CD4-positive, alpha-beta T cell treated with Interleukin-10 for 1 hour (primary cell): ENCODE measurements at regions not wholly inside any gene's neighbourhood (a gene's known extent, or its start where the extent isn't known, plus 50 kb on each side); places are given as distances from the start of the nearest gene placed in this dataset.
"Not testable (repeated sequence)": the region's sequence is repeated elsewhere in the genome, so short reads cannot be mapped to it uniquely, and the experiment has no call there.

Experiments used
- DNase-seq: peaks from one replicate; pipeline ENCODE4 v3.0.0-alpha.2; 2020

DNA sequence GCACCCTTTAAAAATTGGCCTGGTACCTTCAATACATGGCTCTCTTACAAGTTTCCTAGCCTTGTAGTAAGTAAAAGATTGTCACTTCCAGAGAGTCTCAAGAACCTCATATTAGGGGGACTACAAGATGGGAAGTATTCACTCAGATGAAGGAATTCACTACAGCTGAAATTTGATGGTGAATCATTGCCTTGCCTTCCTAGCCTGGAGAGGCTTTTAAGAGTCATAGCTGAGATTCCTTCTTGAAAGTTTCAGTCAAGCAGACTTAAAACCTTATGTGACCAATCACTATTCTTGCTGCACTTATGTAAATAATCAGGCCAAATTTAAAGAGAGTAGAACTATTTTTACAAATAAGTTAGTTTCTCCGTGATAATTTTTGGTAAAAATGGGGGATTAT lies 451.6 kb downstream of the TRHDE start:
- no peak for DNase-seq

GRCh38 chr12:72729451-72730010 lies 457.4 kb downstream of the TRHDE start:
- DNase-seq = no peak

- DNase-seq = no peak
These were observed 462.4 kb downstream of the TRHDE start for GRCh38 chr12:72734581-72734980.

- no peak for DNase-seq
These were observed 466.6 kb downstream of the TRHDE start for GRCh38 chr12:72738811-72739210.

GRCh38 chr12:72740064-72740463 lies 467.9 kb downstream of the TRHDE start:
- no peak for DNase-seq

DNA sequence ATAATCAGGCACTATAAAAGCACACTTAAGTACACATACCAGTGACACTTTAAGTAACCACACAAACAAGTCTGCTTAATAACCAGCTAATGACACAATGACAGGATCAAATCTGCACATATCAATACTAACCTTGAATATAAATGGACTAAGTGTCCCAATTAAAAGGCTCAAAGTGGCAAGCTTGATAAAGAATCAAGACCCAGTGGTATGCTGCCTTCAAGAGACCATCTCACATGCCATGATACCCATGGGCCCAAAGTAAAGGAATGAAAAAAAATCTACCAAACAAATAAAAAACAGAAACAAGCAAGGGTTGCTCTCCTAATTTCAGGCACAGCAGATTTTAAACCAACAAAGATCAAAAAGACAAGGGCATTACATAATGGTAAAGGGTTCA lies 470.4 kb downstream of the TRHDE start:
- no peak for DNase-seq

- no peak for DNase-seq
These were observed 473.9 kb downstream of the TRHDE start for GRCh38 chr12:72746048-72746447.

DNA sequence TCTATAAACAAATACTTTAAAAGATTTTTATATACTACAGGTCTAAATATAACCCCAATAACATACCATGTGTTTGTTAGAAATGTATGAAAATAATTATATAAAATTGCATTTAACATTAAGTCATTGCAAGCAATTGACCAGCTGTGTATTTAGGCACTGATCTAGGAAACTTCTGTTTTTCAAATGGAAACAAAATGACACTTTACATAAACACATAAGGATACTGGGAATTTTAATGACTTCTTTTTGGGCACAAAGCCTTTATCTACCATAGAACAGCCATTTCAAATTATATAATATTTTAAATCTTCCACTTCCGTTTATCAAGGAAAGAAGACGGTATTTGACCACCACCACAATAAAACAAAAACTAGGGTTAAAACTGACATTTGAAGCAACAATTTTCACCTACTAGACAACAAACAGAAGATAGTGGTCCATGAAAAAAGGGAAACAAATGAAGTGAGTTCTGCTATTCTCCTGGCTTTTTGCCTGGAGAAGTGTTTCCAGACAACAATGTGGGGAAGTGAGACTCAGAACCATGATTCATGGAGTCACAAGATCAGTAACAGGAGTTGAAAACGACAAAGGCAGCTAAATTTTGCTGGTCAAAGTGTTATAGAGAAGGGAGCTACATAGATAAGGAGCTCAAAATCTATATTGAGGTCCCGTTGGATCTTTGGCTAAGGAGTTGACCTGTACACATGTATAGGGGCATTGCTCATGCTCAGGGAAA lies 475.1 kb downstream of the TRHDE start:
- DNase-seq = no peak

- no peak for DNase-seq
These were observed 476.8 kb downstream of the TRHDE start for GRCh38 chr12:72748971-72749370.

DNA sequence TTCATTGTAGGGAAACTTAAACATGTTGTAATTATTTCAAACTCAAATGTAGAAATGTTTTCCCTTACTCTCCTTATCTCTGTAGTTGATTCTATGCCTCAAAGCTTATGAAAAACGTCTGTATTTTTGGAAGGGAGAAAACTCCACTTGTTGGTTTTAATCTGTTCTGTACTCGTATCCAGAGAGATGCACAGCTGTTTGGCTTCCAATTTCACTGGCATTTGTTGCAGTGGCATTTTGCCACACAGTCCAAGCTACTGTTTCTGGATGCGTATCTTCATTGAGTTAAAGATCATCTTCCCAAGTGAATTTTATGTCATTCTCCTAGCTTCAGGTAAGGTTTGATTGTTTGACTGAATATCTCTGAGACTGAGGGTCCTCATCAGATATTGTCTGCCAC lies 481.4 kb downstream of the TRHDE start:
- no peak for DNase-seq

DNA sequence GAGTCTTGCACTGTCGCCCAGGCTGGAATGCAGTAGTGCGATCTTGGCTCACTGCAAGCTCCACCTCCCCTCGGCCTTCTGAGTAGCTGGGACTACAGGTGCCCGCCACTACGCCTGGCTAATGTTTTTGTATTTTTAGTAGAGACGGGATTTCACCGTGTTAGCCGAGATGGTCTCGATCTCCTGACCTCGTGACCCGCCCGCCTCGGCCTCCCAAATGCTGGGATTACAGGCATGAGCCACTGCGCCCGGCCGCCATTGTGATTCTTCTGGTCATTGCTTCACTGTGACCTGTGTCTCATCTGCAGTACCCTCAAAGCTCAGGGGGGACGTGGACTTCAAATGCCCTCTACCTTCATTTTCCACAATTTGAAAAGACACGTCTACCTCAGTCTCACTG lies 481.9 kb downstream of the TRHDE start:
- not testable (repeated sequence) for DNase-seq

GRCh38 chr12:72766517-72766916 lies 494.3 kb downstream of the TRHDE start:
- no peak for DNase-seq

- no peak for DNase-seq
These were observed 501.9 kb downstream of the TRHDE start for GRCh38 chr12:72774023-72774422.

GRCh38 chr12:72777806-72778205 lies 505.6 kb downstream of the TRHDE start:
- no peak for DNase-seq

- DNase-seq = no peak
These were observed 518.1 kb downstream of the TRHDE start for GRCh38 chr12:72790273-72790672.

DNA sequence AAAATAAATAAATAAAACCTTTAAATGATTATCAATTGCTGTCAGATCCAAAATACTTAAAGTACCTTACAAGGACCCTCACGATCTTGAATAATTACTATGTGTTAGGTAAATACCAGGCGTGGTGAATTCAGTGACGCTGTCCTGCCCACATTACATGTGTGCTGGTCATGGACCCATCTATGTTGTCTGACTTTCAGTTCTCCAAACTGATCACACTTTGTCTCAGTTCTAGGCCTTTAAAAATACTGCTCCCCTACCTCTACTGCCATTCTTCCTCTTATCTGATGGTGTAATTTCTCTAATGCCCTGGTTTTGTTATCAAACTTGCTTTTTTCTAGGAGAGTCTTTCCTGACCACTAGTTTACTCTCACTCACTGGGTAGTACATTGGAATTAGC lies 520.7 kb downstream of the TRHDE start:
- no peak for DNase-seq

GRCh38 chr12:72793796-72794195 lies 521.6 kb downstream of the TRHDE start:
- DNase-seq = no peak

DNA sequence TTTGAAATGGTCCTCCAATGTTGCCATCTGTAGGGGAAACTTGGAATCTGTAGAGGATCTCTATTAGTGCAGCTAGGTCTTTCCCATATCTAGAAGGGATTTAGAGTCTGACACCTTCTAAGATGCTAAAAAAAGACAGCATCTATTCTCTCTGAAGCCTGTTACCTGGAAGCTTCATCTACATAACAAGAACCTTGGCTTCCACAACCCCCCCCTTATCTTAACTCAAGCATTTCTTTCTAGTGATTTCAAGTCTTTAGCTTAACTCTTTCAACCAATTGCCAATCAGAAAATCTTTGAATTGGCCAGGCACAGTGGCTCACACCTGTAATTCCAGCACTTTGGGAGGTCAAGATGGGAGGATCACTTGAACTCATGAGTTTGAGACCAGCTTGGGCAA lies 543.3 kb downstream of the TRHDE start:
- DNase-seq = no peak

DNA sequence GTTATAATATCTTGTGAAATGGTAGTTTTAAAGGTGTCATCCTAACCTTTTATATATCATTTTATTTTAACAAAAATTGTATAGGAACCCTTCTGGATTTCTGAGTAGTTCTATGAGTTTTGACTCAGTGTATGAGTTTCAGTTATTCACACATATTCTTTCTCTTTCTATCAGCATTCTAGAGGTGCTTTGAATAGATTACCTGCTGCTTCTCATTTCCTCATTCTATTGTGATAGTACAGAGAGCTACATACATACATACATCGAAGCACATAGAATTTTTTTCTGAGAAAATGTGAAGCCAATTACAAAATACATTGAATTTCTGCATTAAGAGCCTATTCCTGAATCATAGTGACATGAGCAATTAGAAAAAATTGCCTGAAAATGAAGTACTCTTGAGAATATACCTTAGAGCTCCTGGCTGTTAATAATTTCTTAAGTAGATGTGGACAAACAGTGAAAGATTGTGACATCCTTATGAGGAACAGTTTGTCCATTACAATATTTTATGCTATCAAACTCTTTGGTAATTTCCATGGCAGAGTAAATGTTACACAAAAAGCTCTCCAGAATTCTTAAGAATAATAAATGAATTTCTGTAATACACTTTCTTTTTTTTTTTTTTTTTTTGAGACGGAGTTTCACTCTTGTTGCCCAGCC lies 556.6 kb downstream of the TRHDE start:
- DNase-seq = no peak

DNA sequence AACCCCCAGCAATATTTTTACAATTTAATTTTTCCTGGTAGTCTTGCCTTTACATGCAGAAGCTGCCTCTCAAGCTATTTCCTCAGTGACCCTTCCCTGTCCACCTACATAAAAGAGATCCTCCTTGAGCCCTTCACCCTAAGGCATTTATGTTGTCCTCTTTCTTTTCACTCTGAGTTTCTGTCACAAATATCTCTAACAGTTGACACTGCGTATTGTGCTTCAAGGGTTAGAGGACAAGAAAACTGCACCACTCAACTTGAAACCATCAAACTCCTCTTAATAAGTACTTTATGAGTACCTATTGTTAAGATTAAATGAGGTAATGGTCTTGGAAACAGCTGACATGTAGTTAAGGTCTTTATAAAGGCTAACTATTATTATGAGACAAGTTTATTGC lies 557.7 kb downstream of the TRHDE start:
- no peak for DNase-seq

- DNase-seq = no peak
These were observed 559.9 kb downstream of the TRHDE start for GRCh38 chr12:72832024-72832423.

DNA sequence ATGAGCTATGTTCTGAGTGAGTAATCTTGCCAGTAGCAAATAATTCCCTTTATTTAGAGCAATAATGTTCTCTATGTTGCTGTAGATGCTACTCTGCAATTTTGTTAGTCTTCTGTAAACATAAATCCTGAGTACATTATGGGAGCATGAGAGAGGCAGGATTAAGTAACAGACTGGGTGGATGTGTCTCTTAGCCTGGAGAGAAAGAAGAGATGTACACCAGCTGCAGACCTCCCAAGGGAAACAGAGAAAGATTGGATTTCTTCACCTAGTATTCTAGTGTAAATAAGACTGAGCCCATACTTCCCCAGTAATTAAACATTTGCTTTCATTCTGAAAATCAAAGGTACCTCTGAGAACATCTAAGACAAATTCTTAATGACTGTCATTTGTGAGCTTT lies 564.0 kb downstream of the TRHDE start:
- no peak for DNase-seq

GRCh38 chr12:72839696-72840095 lies 567.5 kb downstream of the TRHDE start:
- no peak for DNase-seq

GRCh38 chr12:72863671-72864070 lies 591.5 kb downstream of the TRHDE start:
- DNase-seq = no peak

GRCh38 chr12:72865921-72866320 lies 593.8 kb downstream of the TRHDE start:
- no peak for DNase-seq
